IPS-NIHi7 (cell line): ENCODE measurements at regions not wholly inside any gene's neighbourhood (a gene's known extent, or its start where the extent isn't known, plus 50 kb on each side); places are given as distances from the start of the nearest gene placed in this dataset.
"Not testable (repeated sequence)": the region's sequence is repeated elsewhere in the genome, so short reads cannot be mapped to it uniquely, and the experiment has no call there.

Source experiments
- DNase-seq: peaks from one replicate; pipeline ENCODE4 v3.0.0; 2012; ENCODE audit warnings: mixed read lengths; ENCODE audit errors: extremely low spot score

DNA sequence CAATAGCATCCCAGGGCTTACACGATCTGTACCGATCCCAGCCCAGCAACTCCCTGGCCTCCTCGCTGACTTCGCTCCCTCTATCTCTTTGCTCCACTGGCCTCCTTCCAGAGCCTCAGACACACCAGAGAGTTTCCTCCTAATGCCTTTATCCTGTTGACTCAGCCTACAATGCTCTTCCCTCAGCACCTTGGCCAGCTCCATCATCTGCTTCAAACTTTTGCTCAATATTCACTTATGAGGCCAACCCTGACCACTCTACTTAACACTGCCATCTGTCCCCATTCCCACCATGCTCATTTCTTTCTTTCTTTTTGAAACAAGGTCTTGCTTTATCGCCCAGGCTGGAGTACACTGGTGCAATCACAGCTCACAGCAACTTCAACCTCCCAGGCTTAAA lies 180.9 kb downstream of the CEP170 start:
- DNase-seq = not testable (repeated sequence)

DNA sequence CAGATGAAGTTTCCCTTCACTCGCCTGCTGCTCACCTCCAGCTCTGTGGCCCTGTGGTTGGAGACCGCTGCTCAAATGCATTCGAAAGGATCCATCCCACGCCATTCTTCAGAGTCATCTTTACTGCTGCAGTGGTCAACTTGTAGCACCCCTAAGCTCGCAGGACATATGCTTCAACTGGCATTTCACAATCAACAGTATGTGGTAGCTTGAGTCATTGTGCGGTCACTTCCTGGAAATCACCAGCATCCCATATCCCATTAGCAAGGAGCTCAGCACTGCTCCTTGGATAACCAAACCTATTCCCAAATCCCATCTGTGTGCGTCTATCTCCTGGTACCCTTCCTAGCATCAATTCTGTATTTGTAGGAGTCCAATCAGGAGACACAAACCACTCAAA lies 188.0 kb downstream of the CEP170 start:
- not testable (repeated sequence) for DNase-seq

DNA sequence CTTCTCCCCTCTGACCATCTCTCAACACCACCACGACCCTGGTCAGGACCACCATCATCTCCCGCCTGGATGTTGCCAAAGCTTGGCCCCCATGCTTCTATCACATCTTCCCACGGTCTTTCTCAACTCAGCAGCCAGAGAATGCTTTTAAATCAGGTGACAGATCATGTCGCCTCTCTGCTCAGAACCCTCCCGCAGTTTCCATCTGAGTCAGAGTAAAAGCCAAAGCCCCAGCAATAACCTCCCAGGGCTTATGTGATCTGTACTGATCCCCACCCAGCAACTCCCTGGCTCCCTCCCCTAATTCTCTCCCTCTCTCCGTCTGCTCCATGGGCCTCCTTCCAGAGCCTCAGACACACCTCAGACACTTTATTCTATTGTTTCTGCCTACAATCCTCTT lies 193.1 kb downstream of the CEP170 start:
- DNase-seq = not testable (repeated sequence)

DNA sequence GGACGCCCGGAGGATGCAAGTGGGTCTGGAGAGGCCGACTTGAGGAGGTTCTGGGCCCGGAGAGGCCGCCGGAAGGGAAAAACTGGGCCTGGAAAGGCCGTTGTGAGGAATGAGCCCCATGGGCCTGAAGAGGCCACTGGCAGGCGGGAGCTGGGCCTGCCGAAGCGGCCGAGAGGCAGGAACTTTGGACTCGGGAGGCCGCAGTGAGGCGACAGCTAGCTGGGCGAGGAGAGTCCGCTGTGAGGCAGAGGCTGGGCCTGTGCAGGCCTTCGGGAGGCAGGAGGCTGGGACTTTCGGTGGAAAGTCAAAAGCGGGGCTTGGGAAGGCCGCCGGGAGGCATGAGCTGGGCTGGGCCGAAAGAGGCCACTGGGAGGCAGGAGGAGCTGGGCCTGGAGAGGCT lies 199.6 kb downstream of the CEP170 start:
- not testable (repeated sequence) for DNase-seq

DNA sequence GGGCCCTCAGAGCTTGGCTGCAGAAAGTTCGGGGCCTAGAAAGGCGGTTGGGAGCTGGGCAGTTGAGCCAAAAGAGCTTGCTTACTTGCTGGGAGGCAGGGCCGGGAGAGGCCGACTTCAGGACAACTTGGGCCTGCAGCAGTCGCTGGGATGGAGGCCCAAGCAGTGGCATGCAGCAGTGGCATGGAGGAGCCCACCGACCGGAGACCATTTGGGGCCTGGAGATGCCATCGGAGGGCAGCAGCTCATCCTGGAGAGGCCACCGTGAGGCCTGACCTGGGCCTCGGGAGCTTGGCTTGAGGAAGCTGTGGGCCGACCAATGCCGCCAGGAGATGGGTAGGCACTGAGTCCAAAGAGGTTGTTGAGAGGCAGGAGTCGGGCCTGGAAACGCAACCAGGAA lies 200.0 kb downstream of the CEP170 start:
- DNase-seq = not testable (repeated sequence)

DNA sequence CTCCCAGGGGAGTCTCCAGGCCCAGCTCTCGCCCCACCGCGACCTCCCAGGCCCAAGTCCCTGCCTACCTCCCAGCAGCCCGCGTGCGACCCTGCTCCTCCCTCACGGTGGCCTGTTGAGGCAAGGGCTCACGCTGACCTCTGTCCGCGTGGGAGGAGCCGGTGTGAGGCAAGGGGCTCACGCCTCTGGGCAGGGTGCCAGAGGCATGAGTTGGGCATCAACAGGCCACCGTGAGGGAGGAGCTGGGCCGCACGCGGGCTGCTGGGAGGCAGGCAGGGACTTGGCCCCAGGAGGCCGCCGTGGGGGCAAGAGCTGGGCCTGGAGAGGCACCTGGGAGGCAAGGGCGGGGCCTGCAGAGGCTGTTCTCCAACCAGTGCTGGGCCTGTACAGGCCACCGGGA lies 200.4 kb downstream of the CEP170 start:
- not testable (repeated sequence) for DNase-seq

DNA sequence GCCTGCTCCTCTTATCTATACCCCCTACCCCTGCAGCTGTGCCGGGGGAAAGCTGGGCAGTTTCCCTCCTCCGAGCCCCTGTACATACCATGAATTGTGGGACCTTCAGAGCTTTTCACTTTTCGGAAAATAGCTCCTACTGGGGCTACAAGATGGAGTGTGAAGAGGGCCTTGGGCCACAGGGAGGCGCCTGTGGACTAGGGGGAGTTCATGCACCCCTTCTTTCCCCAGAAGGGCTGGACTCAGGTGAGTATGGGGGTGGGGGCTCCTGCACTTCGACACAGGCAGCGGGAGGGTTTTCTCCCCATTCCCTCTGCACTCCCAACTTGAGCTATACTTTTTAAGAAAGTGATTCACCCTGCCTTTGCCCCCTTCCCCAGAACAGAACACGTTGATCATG lies 202.0 kb downstream of the CEP170 start:
- DNase-seq = not testable (repeated sequence)

DNA sequence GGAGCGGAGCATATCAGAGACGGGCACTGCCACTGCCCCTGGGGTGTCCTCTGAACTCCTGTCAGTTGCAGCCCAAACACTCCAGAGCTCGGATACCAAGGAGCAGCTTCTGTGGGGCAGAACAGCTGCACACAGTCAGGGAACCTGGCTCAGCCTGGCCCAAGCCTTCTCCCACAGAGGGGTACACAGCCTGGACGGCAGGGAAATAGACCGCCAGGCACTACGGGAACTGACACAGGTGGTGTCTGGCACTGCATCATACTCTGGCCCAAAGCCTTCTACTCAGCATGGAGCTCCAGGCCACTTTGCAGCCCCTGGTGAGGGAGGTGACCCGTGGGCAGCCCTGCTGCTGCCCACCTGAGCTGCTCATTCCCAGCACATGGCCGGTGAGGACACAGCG lies 204.5 kb downstream of the CEP170 start:
- DNase-seq = not testable (repeated sequence)

DNA sequence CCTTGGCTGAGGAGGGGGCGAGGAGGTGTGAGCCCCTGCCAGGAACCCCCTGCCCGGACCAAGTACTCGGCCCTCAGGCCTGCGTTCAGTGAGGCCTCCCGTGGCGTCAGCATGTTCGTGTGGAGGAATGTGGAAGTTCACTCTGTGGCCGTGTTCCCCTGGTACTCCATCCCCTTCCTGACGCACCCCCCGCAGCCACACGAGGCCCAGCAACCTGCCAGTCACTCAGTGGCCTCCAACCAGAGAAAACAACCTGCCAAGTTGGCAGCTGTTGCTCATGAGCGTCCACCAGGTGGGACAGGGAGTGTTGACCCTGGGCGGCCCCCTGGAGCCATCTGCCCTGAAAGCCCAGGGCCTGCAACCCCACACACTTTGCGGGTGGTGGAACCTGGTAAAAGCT lies 205.4 kb downstream of the CEP170 start:
- not testable (repeated sequence) for DNase-seq

DNA sequence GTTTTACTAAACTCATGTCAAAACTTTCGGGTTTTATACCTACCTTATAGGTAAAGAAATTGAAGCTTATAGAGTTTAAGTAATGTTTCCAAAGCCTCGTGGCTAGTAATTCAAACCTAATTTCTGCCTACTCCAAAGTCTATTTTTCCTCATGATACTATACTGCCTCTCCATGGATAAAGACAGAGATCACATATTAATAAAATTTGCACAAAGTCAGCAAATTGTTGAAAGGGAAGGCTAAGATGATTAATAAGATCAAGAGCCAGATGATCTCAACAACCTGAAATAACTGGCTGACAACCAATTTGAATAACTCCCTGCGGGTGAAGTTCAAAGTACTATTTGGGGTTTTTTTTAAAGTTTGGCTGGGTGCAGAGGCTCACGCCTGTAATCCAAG lies 233.7 kb downstream of the CEP170 start:
- DNase-seq = not testable (repeated sequence)

DNA sequence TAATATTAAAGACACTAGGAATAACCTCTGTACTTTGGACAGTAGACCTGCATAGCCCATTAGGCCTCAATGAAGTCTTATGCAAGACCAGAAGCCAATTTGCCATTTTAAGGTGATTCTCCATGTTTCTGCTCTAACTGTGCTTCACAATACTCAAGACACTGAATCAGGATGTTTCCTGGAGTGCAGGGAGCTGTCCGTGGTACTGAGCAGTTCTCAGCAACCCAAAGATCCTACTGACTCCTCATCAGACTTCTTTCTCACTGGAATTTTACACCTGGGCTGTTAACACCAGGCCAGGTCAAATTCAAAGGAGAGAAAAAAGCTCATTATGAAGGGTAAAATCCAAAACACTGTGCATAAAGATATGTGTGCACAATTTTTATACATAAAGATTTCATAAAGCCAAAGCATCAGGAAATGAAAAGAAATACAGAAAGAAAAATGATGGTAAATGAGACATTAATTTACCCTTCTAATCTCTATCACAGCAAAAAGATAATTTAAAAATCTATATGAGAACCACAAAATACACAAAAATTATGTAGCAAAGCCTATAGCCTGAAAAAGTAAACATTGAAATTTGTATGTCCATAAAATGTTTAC lies 235.9 kb downstream of the CEP170 start:
- not testable (repeated sequence) for DNase-seq

DNA sequence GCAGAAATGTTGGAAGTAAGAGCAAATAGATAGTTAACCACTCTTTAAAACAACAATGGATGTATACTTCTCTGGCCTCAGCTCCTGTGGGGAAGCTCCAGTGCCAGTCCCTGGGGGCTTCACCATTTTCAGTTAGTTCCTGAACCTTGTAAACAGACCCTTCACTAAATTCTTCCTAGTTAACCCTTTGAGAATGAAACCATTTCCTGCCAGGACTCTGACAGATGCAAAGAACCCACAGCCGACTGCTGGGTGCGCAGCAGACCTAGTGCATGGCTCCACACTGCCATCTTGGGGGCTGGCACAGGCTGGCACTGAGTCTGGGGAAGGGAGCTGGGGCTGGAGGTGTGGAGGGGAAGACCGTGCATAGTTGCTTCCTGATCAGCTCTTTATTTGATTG lies 244.4 kb downstream of the CEP170 start:
- DNase-seq = not testable (repeated sequence)

DNA sequence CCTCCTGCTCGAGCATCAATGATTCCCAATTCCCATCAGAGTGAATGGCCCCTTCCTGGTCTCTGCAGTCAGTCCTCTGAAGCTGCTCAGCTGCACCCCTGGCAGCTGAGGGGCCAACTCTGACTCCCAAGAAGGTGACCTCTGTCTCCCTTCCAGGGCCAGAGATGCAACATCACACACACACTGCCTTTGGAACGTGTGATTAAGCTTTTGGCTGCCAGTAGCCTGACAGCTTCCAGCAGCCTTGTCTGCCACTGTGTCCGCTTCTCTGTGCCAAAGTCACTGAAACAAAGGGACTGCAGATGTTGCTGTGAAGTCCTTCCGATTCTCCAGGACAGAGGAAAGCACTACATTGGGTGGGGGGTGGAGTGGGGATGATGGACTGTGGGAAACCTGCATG lies 254.1 kb downstream of the CEP170 start:
- DNase-seq = not testable (repeated sequence)

DNA sequence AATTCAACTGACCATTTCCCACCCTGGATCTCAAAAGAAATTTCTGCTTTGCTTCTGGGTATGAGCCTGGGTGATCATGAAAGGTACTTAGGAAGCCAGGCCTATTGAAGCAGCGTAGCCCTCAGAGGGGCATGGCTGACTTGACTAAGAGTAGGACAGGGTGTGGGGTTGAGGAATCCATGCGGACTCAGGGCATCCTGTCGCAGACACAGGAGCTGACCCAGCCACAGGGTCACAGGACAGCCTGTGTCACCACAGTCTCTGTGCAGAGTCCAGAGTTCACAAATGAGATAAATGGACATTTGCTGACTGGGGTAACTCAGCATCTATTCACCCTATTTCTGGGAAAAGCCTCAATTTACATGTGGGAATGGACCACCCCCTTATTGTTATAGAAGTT lies 262.3 kb downstream of the CEP170 start:
- DNase-seq = not testable (repeated sequence)

DNA sequence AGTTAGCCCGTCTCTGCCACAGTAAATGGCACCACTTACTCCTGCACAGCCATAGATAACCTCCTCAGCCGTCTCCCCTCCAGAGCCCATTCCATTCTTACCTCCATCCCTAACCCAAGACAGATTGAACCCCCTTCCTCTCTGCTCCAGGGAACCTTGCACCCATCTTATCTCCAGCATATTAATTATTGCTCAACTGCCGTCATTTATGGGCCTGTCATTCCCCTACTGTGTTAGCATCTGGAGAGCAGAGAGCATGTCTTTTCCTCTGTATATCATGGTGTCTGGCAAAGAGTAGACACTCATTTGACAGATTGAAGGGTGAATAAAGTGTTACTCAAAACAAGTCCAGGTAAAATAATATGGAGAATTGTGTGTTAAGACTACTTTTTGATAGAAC lies 270.0 kb downstream of the CEP170 start:
- not testable (repeated sequence) for DNase-seq

DNA sequence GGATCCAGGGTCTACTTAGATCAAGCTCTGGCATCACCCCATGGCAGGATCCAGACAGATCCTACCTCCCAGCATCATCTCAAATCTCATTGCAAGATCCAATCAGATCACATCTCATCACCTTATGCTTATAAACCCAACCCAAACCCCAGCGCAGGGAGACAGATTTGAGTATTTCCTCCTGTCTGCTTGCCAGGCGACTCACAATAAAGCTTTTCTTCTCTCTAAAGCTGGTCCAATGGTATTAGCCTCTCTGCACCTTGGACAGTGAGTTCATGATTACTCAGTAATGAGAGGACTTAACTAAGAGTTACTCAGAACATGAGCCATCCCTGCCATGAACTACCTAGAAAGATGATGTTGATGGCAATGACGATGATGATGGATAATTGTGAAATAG lies 281.7 kb downstream of the CEP170 start:
- not testable (repeated sequence) for DNase-seq

DNA sequence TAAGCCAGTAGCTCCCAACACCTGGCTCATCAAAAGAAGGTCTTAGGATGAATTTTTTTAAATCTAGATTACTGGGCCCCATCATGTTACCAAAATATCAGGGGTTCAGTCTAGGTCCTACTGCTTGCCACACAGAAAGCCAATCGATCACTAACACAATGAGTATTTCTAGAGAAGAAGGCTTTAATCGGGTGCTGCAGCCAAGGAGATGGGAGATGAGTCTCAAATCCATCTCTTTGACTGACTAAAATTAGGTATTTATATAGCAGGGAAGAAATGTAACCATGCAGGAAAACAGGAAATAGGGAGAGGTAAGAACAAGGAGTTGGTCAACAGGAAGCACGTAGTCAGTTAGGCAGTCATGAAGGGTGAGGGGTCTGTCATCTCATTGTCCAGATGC lies 288.2 kb downstream of the CEP170 start:
- DNase-seq = no peak

DNA sequence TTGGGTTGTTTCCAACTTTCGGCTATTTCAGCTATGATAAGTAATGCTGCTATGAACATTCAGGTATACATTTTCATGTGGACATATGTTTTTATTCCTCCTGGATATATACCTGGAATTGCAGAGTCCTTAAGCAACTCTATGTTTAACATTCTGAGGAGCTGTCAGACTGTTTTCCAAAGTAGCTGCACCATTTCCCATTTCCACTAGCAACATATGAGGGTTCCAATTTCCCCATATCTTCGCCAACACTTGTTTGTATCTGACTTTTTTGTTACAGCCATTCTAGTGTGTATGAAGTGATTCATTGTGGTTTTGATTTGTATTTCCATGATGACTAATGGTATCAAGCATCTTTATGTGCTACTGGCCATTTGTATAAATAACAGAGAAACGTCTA lies 295.7 kb downstream of the CEP170 start:
- not testable (repeated sequence) for DNase-seq

DNA sequence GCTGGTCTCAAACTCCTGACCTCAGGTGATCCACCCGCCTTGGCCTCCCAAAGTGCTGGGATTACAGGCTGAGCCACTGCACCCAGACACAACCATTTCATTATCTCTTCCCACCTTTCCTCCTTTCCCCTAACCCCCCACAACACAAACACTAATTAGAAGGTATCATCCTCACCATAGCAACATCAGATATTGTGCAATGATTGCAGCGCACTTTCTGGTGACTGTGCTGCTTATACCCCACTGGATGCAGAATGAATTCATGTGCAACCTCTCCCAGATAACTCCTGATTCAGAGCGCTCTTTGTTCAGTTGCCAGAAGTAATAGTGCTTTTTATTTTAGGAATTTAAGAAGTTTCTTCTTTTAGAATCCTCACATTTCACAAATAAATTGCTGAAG lies 300.1 kb downstream of the CEP170 start:
- DNase-seq = not testable (repeated sequence)

DNA sequence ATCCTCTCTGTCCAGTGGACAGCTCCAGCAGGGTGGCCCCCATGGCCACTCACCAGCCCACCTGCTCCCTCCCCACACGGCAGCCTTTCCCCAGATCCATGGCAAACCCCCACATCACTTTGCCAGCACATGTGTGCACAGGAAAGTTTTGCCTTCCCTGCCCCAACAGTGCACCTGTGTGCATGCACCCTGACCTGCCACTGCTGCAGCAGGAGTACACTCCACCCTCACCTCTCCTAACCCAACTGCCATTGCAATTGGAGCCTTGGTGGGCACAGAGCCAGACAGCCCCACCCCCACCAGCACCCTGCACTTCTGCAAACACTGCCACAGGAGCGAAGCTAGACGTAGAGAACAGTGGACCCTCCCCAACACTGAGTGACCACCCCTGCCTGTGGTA lies 308.9 kb downstream of the CEP170 start:
- DNase-seq = no peak

DNA sequence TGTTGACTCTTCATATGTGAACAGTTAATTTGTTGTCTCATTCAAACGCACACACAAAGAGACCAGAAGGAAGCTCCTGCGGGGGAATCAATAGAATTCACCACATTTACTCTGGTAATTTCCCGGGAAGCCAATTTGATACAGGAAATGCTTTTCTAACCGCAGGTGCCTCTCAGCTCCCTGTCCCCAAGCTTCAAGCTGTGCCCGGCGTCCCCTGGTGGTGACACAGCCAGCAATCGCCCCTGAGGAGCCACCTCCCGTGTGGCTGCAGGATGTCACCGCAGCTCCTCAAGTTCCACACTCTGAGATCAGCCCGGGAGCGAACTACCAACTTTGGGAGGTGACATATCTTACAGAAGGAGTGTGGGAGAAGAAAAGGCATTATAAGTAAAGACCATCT lies 318.4 kb downstream of the CEP170 start:
- DNase-seq = peak; percentile 16

DNA sequence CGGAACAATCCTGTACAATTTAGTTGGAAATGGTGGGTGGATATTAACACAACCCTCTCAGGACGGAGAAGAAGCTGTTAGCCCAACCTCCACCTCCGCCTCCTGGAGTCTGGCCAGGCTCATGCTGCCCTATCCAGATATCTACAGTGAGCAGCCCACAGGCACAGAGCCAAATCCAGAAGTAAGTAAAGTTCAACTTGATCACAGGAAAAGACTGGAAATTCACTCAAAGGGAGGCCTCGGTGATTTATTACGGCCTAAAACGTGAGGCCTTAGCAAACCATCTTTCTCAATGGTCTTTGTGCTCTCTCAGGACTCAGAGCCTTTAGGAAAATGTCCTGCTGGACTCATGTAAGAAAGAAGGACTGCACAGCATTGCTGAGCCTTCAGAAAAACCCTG lies 330.4 kb downstream of the CEP170 start:
- not testable (repeated sequence) for DNase-seq

DNA sequence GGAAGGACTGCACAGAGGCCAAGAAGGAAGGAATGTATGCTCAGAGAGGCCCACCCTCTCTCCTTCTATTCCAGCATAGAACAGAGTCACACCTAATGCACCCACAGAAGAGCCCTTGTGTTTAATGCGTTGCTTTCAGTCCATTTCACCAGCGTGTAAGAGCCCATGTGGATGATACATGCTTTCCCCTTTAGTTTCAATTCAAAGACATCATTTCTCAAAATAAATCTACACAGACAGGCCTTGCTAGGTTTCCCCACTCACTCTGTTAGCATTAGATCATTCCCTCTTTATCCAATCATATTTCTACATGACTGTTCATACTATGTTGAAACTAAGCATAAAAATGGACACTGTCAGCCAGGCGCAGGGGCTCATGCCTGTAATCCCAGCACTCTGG lies 331.5 kb downstream of the CEP170 start:
- DNase-seq = not testable (repeated sequence)

DNA sequence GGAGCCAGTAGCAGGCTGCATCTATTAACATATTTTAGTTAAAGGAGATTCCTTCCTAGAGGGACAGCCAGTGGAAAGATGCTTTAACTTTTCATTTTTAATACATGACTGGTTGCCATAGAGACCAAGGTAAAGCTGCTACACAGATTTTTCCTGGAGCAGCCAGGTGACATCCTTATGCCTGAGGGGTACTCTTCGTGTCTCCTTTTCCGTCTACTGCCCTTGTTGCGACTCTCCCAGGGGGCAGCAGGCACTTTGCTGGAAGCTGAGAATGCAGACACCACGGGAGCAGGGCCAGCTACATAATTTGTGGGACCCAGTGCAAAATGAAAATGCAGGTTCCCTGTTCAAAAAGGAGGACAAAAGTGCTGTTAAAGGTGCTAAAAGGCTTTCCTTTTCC lies 340.4 kb downstream of the CEP170 start:
- peak; percentile 8 for DNase-seq
